Natural killer cell treated with Interleukin-12 subunit alpha and Interleukin-12 subunit beta and Interleukin-15 and Interleukin-18, amount 100 ng/mL, for 72 hours (primary cell): ENCODE measurements at regions not wholly inside any gene's neighbourhood (a gene's known extent, or its start where the extent isn't known, plus 50 kb on each side); places are given as distances from the start of the nearest gene placed in this dataset.

ENCODE experiments used
- ATAC-seq, 2 donors: fragments of 150-1000 bp; cut with Tn5 transposase in 1 of 2; sonication (Bioruptor Pico), chemical (Tn5 transposase) in 1 of 2; 2 replicates each; pipeline ENCODE4 v1.10.0; 2021
- DNase-seq: peaks from one replicate; pipeline ENCODE4 v3.0.0; 2022; ENCODE audit warnings: low spot score
- H3K27ac Mint-ChIP-seq, 2 donors: 1 replicate in 1 of 2; 2 replicates in 1 of 2; pipeline ENCODE4 v1.8.0; 2022; ENCODE audit warnings: mixed read lengths in 2 of 2, mild to moderate bottlenecking in 1 of 2, moderate library complexity in 1 of 2
- H3K27me3 Mint-ChIP-seq, 2 donors: 1 replicate in 1 of 2; 2 replicates in 1 of 2; pipeline ENCODE4 v1.8.0; 2022; ENCODE audit warnings: mixed read lengths in 2 of 2
- H3K36me3 Mint-ChIP-seq: one replicate; pipeline ENCODE4 v1.8.0; 2022; ENCODE audit warnings: mixed read lengths
- H3K4me1 Mint-ChIP-seq, 2 donors: 1 replicate in 1 of 2; 2 replicates in 1 of 2; pipeline ENCODE4 v1.8.0; 2022; ENCODE audit warnings: low read depth in 2 of 2, mixed read lengths in 2 of 2, mild to moderate bottlenecking in 1 of 2
- H3K4me3 Mint-ChIP-seq: one replicate; pipeline ENCODE4 v1.8.0; 2022; ENCODE audit warnings: mixed read lengths
- H3K9me3 Mint-ChIP-seq: 2 replicates; pipeline ENCODE4 v1.8.0; 2022; ENCODE audit warnings: mixed read lengths

DNA sequence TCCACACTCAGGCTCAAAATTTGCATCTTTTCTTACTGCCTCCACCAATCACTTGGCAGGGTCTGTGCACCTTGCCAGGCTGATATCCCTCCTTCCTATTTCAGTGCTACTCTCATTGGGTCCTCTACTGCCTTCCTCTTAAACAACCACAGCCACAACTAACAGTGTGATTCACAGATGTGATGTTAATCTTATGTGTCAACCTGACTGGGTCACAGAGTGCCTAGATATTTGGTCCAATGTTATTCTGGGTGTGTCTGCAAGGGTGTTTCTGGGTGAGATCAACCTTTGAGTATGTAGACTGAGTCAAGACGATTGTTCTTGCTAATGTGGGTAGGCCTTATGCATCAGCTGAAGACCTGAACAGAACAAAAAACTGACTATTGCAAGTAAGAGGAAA, 51.3 kb upstream of the IRX6 start:
- ATAC-seq (no peak), DNase-seq (no peak)
- H3K27ac Mint-ChIP-seq = no peak overlapping the region
- H3K4me3 Mint-ChIP-seq = no peak overlapping the region
- H3K4me1 Mint-ChIP-seq = no peaks in the 10 kb centered on the region
- no peaks in the 10 kb centered on the region for H3K36me3 Mint-ChIP-seq
- H3K9me3 Mint-ChIP-seq = no peaks in the 10 kb centered on the region
- H3K27me3 Mint-ChIP-seq = peaks cover 0 to 19% of the 10 kb centered on the region in 2 donors

- no peaks in the 10 kb centered on the region for H3K36me3 Mint-ChIP-seq
- DNase-seq (no peak), ATAC-seq (no peak)
- H3K4me3 Mint-ChIP-seq = no peak overlapping the region
- no peaks in the 10 kb centered on the region for H3K4me1 Mint-ChIP-seq
- no peak overlapping the region for H3K27ac Mint-ChIP-seq
- peaks cover 0 to 19% of the 10 kb centered on the region in 2 donors for H3K27me3 Mint-ChIP-seq
- no peaks in the 10 kb centered on the region for H3K9me3 Mint-ChIP-seq
Measured at GRCh38 chr16:55273356-55273755, 50.6 kb upstream of the IRX6 start.

- Mint-ChIP-seq H3K4me3 (no peak overlapping the region), H3K9me3 (no peaks in the 10 kb centered on the region), H3K4me1 (no peaks in the 10 kb centered on the region), H3K36me3 (no peaks in the 10 kb centered on the region), H3K27ac (no peak overlapping the region), H3K27me3 (peaks cover 0 to 14% of the 10 kb centered on the region in 2 donors)
- ATAC-seq = no peak
- no peak for DNase-seq
Measured at GRCh38 chr16:55273959-55274358, 50.0 kb upstream of the IRX6 start.
